OCI-LY7 (cell line): ENCODE measurements at regions not wholly inside any gene's neighbourhood (a gene's known extent, or its start where the extent isn't known, plus 50 kb on each side); places are given as distances from the start of the nearest gene placed in this dataset.

Experiments
- BruUV-seq: library from RNA; stranded (reverse); fragments of 400-500 nt; replicated peaks from 2 replicates; lab custom pipeline; 2021; lab: Mats Ljungman, UMichigan
- CTCF ChIA-PET: fragments of 300-600 bp; sonication (Branson Sonifier 250); formaldehyde crosslinking; loops from one replicate; lab custom pipeline; 2022; ENCODE audit warnings: antibody characterized with exemption; ENCODE audit not compliant: unreplicated experiment; lab: Charles Lee
- POLR2A ChIA-PET: fragments of 300-600 bp; sonication (Branson Sonifier 250); formaldehyde crosslinking; loops from one replicate; lab custom pipeline; 2022; ENCODE audit warnings: antibody characterized with exemption; lab: Charles Lee
- DNase-seq: peaks from one replicate; pipeline ENCODE4 v3.0.0-alpha.2; 2015; ENCODE audit warnings: low spot score
- H2AFZ ChIP-seq: fragments of 200-600 bp; sonication (generic), shearing (Covaris generic); 2 replicates; pipeline ENCODE4 v1.6.1; 2014; ENCODE audit warnings: mild to moderate bottlenecking, antibody characterized with exemption, low read length, moderate library complexity
- H3K27ac ChIP-seq: fragments of 200-600 bp; sonication (generic); 2 replicates; pipeline ENCODE4 v1.5.1; 2014; ENCODE audit warnings: mixed run types, low read depth, mild to moderate bottlenecking, moderate library complexity, low read length, inconsistent platforms; ENCODE audit not compliant: poor library complexity, severe bottlenecking
- H3K36me3 ChIP-seq: fragments of 200-600 bp; sonication (generic); 2 replicates; pipeline ENCODE4 v1.6.1; 2014; ENCODE audit warnings: mild to moderate bottlenecking, antibody characterized with exemption, low read length, moderate library complexity, mixed read lengths; ENCODE audit not compliant: insufficient read depth
- H3K4me1 ChIP-seq: fragments of 200-600 bp; sonication (generic); 2 replicates; pipeline ENCODE4 v1.5.1; 2014; ENCODE audit warnings: mild to moderate bottlenecking, low read length; ENCODE audit not compliant: insufficient read depth, poor library complexity, severe bottlenecking
- H3K4me2 ChIP-seq: fragments of 200-600 bp; sonication (generic); 2 replicates; pipeline ENCODE4 v1.6.1; 2014; ENCODE audit warnings: mild to moderate bottlenecking, low read length
- H3K4me3 ChIP-seq: fragments of 200-600 bp; sonication (generic); 2 replicates; pipeline ENCODE4 v1.5.1; 2014; ENCODE audit warnings: mild to moderate bottlenecking, low read depth, low read length; ENCODE audit not compliant: poor library complexity, severe bottlenecking
- H3K79me2 ChIP-seq: fragments of 200-600 bp; sonication (generic); 2 replicates; pipeline ENCODE4 v1.6.1; 2016; ENCODE audit warnings: low read depth, mild to moderate bottlenecking, low read length, moderate library complexity, mixed read lengths; ENCODE audit not compliant: insufficient read depth
- H3K9me2 ChIP-seq: fragments of 200-600 bp; sonication (generic); 2 replicates; pipeline ENCODE4 v1.6.1; 2016; ENCODE audit warnings: mild to moderate bottlenecking, low read length, mixed read lengths; ENCODE audit not compliant: insufficient read depth
- H3K9me3 ChIP-seq: fragments of 200-600 bp; sonication (generic); 2 replicates; pipeline ENCODE4 v1.6.1; 2014; ENCODE audit warnings: mild to moderate bottlenecking, mixed run types, low read length, mixed read lengths
- H4K20me1 ChIP-seq: fragments of 200-600 bp; sonication (generic); 2 replicates; pipeline ENCODE4 v1.6.1; 2014; ENCODE audit warnings: mild to moderate bottlenecking, antibody characterized with exemption, low read length, moderate library complexity, mixed read lengths; ENCODE audit not compliant: insufficient read depth
- CTCF ChIP-seq: fragments of 200-600 bp; sonication (generic); conservative IDR thresholded peaks from 2 replicates; pipeline ENCODE4 v1.5.1; 2014; ENCODE audit warnings: mild to moderate bottlenecking, antibody characterized with exemption, low read length, moderate library complexity, mixed read lengths
- EZH2phosphoT487 ChIP-seq: fragments of 200-600 bp; sonication (generic); IDR thresholded peaks from 2 replicates; pipeline ENCODE4 v1.6.1; 2018; ENCODE audit warnings: low read depth, borderline replicate concordance, mild to moderate bottlenecking, mixed run types, antibody characterized with exemption, low read length, moderate library complexity, mixed read lengths
- intact Hi-C: fragments of 100-400 bp; cut with micrococcal nuclease; formaldehyde crosslinking; loops from one replicate; pipeline ENCODE4 v1.10.0; 2022; ENCODE audit not compliant: unreplicated experiment

GRCh38 chr13:47120282-47120681, 223.4 kb upstream of the HTR2A start:
- no peaks in the 10 kb centered on the region for H3K4me1 ChIP-seq
- no peaks in the 10 kb centered on the region for H3K9me2 ChIP-seq
- H3K27ac ChIP-seq: no peak overlapping the region
- POLR2A ChIA-PET: interaction anchor here (1.0 kb wide), 1 partner anchor 13 kb away, joined by 3 read pairs; no protein-coding TSS in a partner anchor
- H3K79me2 ChIP-seq: no peaks in the 10 kb centered on the region
- no peak overlapping the region for H3K4me3 ChIP-seq
- BruUV-seq: no TSS peak
- H3K4me2 ChIP-seq: no peak overlapping the region
- DNase-seq: no peak
- no peaks in the 10 kb centered on the region for H4K20me1 ChIP-seq
- no peaks in the 10 kb centered on the region for H3K9me3 ChIP-seq
- CTCF ChIA-PET: no interaction called here
- intact Hi-C loops: no loop called here
- H3K36me3 ChIP-seq: no peaks in the 10 kb centered on the region
- TF ChIP-seq CTCF (no peak), EZH2phosphoT487 (no peak)
- no peak overlapping the region for H2AFZ ChIP-seq

GRCh38 chr13:47119575-47120235, 222.9 kb upstream of the HTR2A start:
- Histone ChIP-seq H3K4me3 (no peak overlapping the region), H3K9me3 (no peaks in the 10 kb centered on the region), H4K20me1 (no peaks in the 10 kb centered on the region), H2AFZ (no peak overlapping the region), H3K79me2 (no peaks in the 10 kb centered on the region), H3K27ac (no peak overlapping the region), H3K36me3 (no peaks in the 10 kb centered on the region), H3K4me1 (no peaks in the 10 kb centered on the region), H3K4me2 (no peak overlapping the region), H3K9me2 (no peaks in the 10 kb centered on the region)
- DNase-seq: no peak
- BruUV-seq: no TSS peak
- POLR2A ChIA-PET: interaction anchor here (1.0 kb wide), 1 partner anchor 13 kb away, joined by 3 read pairs; no protein-coding TSS in a partner anchor
- CTCF ChIA-PET: no interaction called here
- intact Hi-C loops: no loop called here
- TF ChIP-seq EZH2phosphoT487: no peak
- TF ChIP-seq CTCF: no peak

GRCh38 chr13:47117268-47117667, 220.4 kb upstream of the HTR2A start:
- BruUV-seq: no TSS peak
- Histone ChIP-seq H3K4me3 (no peak overlapping the region), H3K4me2 (no peak overlapping the region), H3K79me2 (no peaks in the 10 kb centered on the region), H3K36me3 (no peaks in the 10 kb centered on the region), H4K20me1 (no peaks in the 10 kb centered on the region), H3K4me1 (no peaks in the 10 kb centered on the region), H3K9me3 (no peaks in the 10 kb centered on the region), H3K9me2 (no peaks in the 10 kb centered on the region), H2AFZ (no peak overlapping the region), H3K27ac (no peak overlapping the region)
- DNase-seq: no peak
- CTCF ChIA-PET: no interaction called here
- intact Hi-C loops: no loop called here
- no peak for TF ChIP-seq EZH2phosphoT487
- no peak for TF ChIP-seq CTCF
- POLR2A ChIA-PET: interaction anchor here (1.1 kb wide), 1 partner anchor 16 kb away, joined by 3 read pairs; no protein-coding TSS in a partner anchor
